Jurkat, Clone E6-1 (cell line): ENCODE measurements at regions not wholly inside any gene's neighbourhood (a gene's known extent, or its start where the extent isn't known, plus 50 kb on each side); places are given as distances from the start of the nearest gene placed in this dataset.
"Not testable (repeated sequence)": the region's sequence is repeated elsewhere in the genome, so short reads cannot be mapped to it uniquely, and the experiment has no call there.

Experiments
- DNase-seq: peaks from one replicate; pipeline ENCODE4 v3.0.0-alpha.2; 2011; ENCODE audit warnings: low read depth, low spot score
- H3K4me3 ChIP-seq: 2 replicates; pipeline ENCODE4 v1.5.1; 2011; ENCODE audit warnings: mild to moderate bottlenecking, low read length, control low read depth, moderate library complexity

DNA sequence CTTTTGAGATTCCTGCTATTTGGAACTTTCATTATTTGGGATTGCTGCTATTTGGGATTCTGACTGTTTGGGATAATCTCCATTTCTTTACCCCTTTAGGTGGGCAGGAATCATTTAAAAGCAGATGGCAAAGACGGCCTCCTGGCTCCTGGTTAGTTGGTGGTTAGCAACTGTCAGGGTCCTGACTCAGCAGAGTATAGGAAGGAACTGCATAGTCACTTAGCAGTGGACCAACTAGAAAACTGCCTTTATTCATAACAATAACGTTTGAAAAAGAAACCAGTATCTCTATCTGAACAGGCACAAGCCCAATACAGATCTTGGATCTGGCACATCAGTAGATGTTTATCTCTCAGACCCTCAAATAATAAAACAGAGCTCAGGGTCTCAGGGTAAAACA is 469.7 kb upstream of the FGF16 start:
- H3K4me3 ChIP-seq, result no peak overlapping the region
- DNase-seq, result peak; percentile 3

DNA sequence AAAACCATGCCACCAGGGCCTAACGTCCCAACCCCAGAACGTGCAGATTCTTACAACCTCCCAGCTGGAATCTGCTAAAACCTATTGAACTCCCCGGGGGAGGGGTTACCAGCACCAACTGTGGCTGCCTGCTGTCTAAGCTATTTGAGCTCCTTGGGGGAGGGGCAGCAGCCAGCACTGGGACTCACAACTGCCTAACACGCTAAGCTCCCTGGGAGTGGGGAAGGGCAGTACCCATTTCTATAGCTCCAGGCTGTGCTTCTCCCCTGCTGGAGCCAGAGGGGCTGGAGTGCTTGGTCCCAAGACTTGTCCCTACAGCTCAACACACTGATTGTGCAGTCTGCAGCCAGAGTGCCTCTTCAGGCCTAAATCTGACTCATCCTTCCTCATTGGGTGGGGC is 459.8 kb upstream of the FGF16 start:
- DNase-seq, result no peak
- H3K4me3 ChIP-seq, result no peak overlapping the region

DNA sequence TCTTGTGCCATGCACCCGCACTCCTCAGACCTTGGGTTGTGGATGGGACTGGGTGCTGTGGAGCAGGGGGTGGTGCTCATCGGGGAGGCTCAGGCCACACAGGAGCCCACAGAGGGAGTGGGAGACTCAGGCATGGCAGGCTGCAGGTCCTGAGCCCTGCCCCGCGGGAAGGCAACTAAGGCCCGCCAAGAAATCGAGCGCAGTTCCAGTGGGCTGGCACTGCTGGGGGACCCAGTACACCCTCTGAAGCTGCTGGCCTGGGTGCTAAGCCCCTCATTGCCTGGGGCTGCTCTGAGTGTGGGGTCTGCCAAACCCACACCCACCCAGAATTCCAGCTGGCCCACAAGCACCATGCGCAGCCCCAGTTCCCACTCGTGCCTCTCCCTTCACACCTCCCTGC is 450.5 kb upstream of the FGF16 start:
- no peak overlapping the region for H3K4me3 ChIP-seq
- DNase-seq, result no peak

DNA sequence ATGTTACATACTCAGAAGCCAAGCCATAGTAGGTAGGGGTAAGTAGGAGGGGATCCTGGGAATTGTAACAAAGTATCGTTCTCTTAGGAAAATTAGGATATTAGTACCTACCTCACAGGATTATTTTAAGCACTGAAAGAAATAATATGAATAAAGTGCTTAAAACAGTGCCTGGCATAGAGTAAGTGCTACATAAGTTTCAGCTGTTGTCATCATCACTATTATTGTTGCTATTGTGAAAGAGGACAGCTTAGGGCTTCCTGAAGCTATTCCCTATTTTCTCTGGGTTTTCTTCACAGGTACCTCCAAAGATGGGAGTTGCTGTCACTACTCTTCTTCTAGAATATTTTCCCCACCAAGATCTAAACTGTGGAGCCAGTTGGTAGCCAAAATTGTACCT is 443.7 kb upstream of the FGF16 start:
- DNase-seq, result no peak
- no peak overlapping the region for H3K4me3 ChIP-seq

DNA sequence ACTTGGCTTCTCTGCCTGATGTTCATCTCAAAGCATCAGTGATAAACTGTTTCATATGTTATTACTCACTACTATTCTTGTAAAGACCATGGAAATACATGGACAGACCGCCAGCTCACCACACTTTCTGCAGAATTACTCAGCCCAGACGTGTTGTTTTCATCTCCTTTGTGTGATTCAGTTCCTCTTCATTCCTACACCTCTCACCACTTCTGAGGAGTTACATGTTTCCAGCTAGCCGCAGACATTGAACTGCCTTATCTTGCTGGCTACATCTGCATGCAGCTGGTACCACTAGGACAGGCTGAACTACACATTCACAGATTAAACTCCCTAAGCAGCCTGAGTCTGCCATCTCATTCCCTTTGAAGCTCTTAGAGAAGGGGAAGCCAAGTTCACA is 443.2 kb upstream of the FGF16 start:
- H3K4me3 ChIP-seq, result no peak overlapping the region
- peak; percentile 96 for DNase-seq

DNA sequence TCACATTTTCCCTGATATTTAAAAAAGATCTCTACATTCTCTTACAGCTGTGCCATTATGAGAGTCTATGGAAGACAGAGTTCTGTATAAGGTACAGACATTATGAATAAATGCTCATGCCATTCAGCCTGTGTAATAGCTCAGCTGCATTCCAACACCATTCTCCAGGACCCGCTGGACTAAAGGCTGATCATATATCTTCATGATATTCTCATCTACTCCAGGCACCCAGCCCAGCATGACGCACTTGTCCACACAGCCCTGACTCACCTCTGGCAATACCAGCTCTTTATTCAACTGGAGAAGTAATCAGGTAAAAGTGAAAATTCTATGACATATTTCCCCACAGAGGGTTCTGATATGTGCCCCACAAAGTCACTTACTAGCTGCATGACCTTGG is 437.5 kb upstream of the FGF16 start:
- no peak for DNase-seq

DNA sequence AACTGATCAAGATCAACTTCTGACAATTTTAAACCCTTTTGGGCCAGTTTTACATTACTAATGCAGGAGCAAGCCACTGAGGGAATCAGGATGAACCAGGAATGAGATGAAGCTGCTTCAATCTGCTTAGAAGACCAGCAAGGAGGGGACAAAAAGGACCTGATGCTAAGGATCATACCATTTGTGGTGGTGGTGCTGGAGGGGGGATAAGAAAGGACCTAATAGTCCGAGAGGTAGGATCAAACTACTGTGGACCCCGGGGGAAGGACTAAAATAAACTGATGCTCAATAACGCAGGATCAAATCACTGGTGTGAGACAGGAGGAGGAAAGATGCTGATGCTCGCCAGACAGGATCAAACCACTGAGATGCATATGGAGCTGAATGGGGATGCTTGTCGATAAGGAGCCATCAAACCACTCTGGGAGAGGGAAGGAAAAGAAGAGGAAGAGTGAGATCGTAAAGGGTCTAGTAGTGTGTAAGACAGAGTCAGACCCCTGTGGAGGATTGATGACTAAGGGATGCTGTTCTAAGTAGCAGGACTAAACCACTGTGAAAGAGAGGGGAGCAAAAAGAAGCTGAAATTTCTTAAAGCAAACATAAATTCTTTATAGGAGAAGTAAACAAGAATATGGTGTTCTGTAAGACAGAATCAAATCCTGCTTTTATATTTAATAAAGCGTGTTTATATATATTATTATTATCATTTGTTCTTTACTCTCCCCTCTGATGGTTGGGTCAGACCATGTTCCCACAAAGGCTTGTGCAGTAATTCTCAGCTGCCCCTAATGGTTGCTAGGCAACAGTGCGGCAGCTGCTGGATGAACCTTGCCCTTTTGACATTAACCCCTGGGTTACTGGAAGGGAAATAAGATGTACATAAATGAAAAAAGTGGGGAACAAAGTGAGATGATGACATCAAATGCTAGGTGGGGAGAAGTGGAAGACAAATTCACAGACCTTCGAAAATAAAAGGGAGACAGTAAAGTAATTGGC is 432.5 kb upstream of the FGF16 start:
- DNase-seq, result peak; percentile 50
- no peak overlapping the region for H3K4me3 ChIP-seq

More for the DNA sequence above, 437.5 kb upstream of the FGF16 start:
- H3K4me3 ChIP-seq, result no peak overlapping the region

DNA sequence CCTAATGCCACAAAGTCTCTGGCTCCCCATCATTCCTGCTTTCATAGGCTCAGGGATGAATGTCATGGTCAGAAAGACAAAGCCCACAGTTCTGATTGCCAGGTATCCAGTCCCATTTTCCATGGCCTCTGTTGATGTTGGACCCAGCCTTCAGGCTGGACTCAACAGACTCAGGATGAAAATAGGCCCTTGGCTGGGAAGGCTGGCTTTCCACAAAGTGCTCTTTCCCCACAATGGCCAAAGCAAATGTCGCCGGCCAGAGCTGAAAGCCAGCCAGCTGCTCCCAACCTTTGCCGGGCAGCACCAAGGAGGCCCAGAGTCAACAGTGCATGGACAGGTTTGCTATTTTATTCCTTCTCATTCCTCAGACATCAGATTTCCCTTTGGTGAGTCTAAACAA is 430.1 kb upstream of the FGF16 start:
- H3K4me3 ChIP-seq, result no peak overlapping the region
- DNase-seq, result no peak

DNA sequence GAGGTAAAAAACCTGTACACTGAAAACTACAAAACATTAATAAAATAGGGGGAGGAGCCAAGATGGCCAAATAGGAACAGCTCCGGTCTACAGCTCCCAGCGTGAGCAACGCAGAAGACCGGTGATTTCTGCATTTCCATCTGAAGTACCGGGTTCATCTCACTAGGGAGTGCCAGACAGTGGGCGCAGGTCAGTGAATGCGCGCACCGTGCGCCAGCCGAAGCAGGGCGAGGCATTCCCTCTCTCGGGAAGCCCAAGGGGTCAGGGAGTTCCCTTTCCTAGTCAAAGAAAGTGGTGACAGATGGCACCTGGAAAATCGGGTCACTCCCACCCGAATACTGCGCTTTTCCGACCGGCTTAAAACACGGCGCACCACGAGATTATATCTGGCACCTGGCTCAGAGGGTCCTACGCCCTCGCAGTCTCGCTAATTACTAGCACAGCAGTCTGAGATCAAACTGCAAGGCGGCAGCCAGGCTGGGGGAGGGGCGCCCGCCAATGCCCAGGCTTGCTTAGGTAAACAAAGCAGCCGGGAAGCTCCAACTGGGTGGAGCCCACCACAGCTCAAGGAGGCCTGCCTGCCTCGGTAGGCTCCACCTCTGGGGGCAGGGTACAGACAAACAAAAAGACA is 400.9 kb upstream of the FGF16 start:
- peak; percentile 21 for DNase-seq

DNA sequence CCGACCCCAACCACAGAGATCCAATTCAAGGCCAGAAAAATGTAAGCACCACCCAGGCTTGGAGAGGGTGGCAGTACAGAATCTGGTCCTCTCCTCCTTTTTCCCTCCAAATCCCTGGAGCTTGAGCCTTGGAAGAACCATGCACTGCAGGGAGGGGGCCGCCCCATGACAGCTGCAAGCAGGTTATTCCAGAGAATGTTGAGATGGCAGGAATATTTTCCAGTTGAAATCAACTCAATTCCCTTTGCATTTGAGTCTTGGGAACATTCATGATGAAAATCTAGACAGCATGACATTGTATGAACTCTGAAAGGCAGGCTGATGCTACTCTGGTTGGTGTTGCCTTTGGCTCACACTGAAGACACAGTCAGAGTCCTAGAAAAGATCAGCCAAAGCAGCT is 386.6 kb upstream of the FGF16 start:
- no peak for DNase-seq
- H3K4me3 ChIP-seq, result no peak overlapping the region

More for the DNA sequence above, 400.9 kb upstream of the FGF16 start:
- peak overlapping the region; percentile 44 for H3K4me3 ChIP-seq

DNA sequence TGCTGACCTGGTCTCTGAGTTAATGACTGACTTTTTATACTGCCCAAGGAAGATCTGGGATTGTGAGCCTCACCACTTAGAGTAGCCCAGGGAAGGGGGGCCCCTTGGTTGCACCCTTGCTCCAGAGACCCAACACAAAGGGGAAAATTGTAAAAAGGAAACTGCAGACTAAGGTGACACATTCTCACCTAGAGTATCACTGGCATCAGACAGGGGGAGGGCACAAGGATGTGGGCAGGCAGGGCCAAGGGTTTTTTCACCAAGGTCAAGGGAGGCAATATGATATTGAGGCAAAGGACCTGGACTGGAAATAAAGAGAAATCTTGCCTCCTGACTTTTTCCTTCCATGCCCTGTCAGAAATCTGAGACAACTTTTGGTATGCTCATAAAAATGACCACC is 386.2 kb upstream of the FGF16 start:
- no peak overlapping the region for H3K4me3 ChIP-seq
- DNase-seq, result no peak

DNA sequence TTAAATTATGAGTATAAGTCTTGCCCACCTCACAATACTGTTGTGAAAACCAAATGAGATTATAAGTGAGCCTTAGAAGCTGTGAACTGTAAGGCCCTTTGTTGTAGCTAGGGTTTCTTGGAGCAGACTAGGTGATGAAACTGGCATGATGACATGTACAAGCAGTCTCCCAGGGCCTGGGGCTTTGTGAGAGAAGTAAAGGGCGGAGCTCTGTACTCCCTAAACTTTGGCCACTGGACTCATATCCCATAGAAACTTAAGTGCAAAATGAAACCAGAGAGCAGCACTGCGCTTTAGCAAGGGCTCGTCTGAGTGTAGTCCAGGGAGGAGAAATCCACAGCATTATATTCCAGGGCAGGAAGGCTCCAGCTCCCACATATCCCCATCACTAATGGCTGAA is 385.6 kb upstream of the FGF16 start:
- DNase-seq, result no peak
- no peak overlapping the region for H3K4me3 ChIP-seq

DNA sequence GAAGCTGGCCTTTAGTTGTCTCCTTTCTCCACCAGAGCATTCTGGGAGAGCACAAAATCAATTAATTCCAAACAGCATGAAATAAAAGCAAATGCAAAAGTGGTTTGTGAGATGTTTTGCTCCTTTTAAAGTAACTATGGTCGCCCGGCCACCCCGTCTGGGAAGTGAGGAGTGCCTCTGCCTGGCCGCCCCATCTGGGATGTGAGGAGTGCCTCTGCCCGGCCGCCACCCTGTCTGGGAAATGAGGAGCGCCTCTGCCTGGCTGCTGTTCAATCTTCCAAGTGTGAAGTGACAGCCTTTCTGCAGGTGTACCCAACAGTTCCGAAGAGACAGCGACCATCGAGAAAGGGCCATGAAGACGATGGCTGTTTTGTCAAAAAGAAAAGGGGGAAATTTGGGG is 381.3 kb upstream of the FGF16 start:
- no peak for DNase-seq
- H3K4me3 ChIP-seq, result no peak overlapping the region

DNA sequence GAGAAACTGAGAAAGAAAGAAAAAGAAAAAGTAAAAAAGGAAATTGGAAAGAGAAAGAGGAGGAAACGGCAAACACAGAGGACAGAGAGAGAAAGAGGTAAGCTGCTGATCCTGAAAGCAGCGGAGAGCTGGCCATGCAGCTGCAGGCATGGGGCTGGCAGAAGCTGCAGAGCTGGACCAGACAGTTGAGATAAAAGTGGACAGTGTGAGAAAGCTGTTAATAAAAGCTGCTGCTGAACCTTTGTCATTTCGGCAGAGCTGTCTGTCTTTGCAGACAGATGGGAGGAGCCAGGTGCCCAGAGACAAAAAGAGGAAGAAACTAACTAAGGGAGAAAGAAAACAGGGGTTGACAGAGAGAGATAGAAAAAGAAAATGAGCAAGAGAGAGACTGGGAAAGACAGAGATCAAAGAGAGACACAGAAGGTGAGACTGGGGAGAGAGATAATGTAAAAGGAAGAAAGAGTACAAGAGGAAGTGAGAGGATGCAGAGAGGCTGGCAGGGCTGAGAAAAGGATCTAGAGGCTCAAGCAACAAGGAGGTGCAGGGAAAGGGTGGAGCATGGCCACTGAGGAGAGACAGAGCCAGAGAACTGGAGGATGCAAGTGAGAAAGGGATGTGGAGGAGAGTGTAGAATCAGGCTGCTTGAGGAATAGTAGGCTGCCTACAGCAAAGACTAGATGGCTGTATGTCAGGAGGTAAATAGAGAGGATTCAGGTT is 376.8 kb upstream of the FGF16 start:
- no peak for DNase-seq
- no peak overlapping the region for H3K4me3 ChIP-seq

DNA sequence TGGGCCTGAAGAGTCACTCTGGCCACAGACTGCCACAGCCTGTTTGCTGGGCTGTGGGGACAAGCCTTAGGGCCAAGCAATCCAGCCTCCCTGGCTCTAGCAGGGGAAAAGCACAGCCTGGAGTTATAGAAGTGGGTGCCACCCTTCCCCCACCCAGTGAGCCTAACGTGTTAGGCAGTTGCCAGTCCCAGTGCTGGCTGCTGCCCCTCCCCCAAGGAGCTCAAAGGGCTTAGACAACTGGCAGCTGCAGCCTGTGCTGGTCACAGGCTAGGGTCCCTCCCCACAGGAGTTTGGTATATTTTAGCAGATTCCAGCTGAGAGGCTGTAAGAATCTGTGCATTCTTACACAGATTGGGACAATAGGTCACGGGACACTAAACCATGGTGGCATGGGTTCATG is 370.3 kb upstream of the FGF16 start:
- DNase-seq, result peak; percentile 0
- no peak overlapping the region for H3K4me3 ChIP-seq

DNA sequence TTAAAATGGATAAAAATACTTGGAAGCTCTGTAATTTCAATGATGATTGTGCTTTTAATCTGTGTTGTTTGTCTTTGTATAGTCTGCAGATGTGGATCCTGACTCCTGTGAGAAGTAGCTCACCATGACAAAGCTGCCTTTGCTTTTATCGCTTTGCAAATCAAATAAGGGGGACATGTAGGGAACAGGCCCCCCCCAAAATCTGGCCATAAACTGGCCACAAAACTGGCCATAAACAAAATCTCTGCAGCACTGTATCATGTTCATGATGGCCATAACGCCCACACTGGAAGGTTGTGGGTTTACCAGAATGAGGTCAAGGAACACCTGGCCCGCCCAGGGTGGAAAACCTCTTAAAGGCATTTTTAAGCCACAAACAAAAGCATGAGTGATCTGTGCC is 366.0 kb upstream of the FGF16 start:
- H3K4me3 ChIP-seq, DNase-seq: not testable (repeated sequence)

DNA sequence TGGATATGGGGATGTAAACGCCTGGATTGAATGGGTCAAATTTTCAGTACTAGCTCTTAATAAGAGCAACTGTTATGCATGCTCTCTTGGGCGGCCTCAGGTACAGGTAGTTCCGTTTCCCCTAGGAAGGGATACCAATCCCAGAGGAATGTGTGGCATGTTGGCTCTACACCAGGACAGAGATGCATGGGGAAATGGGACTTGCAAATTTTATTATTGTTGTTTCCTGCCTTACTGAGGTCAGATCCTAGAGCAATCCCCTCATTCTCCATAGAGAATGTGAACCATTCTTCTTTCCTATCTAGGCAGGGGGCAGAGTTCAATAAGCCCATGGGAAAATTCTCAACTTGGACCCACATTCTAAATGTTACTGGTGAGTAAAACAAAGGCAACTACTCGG is 361.8 kb upstream of the FGF16 start:
- no peak for DNase-seq
- H3K4me3 ChIP-seq, result no peak overlapping the region

DNA sequence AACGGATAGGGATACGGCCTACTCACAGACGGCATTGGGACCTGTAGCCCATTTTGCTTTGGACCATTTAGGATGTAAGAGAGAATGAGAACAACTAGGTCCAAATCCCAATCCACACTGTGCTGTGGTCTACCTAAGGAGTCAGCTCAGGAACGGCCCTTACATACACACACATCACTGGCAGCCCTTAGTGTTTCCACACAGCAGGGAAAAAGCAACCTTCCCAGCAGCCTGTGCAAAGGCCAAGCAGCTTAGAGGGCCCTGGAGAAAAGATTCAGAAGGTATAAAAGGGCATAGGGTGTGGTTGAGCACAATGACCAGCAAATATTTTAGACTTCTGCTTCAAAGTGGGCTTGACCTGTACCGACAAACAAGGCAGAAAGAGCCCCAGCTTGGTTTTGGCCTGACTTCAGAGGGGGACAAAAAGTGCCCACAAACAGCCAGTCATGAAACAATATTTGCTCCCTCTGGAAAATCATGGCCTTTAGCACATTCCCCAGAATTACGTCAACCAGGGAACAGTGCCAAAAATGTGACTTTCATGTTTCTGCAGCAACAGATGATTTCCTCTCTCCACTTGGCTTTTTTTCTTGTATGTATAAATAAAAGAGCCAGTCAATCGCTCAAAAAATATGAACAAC is 359.5 kb upstream of the FGF16 start:
- no peak overlapping the region for H3K4me3 ChIP-seq
- no peak for DNase-seq

DNA sequence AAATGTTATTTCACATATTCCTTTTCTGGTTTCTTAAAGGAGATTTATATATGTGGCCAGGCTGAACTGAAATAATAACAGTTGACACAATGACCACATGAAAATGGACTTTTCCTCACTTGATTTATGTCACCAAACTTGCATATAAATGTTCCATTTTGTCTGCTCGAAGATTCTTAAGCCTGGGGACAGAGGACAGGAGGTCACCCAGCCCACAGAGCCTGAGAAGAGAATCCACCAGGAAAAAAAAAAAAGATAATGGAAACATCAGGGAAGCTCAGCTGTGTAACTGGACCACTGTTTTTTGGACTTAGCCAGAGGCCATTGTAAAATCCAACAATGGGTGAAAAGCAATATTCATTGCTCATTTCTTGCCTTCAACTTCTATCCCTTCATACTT is 359.0 kb upstream of the FGF16 start:
- DNase-seq, result no peak
- no peak overlapping the region for H3K4me3 ChIP-seq

DNA sequence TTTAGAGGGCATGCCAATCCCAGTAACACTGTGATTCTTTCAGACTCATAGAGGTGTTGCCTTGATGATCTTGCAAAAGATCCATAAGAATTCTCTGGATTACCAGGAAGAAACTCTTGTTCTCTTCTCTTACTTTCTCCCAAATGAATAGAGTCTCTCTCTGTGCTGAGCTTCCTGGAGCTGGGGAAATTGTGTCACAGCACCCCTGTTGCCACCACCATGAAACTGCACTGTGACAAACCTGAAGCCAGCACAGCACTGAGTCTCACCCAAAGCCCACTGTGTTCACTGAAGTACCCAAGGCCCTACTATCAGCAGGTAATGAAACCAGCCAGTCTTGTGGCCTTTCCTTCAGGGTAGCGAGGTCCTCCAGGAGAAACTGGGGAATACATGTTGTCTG is 332.7 kb upstream of the FGF16 start:
- DNase-seq, result no peak
- no peak overlapping the region for H3K4me3 ChIP-seq
